GM19324 (cell line): ENCODE measurements at regions not wholly inside any gene's neighbourhood (a gene's known extent, or its start where the extent isn't known, plus 50 kb on each side); places are given as distances from the start of the nearest gene placed in this dataset.

Experiments used
- ATAC-seq: cut with Tn5 transposase; IDR thresholded peaks from one replicate; pipeline ENCODE4 v1.9.1; 2021; ENCODE audit warnings: mild to moderate bottlenecking, moderate library complexity; ENCODE audit not compliant: unreplicated experiment, low FRiP score

DNA sequence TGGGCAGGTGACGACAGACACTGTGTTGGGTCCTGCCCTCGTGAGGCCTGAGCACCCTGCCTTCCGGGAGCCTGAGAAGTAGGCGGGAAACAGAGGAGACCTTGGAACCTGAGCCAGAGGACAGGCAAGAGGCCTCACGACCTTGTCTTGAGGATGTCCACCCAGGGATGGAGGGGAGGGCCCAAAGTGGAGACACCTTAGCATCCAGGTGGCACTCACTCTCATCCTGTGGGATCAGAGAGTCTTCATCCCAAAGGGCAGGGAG, 347.2 kb downstream of the NPHP4 start:
- no peak for ATAC-seq

DNA sequence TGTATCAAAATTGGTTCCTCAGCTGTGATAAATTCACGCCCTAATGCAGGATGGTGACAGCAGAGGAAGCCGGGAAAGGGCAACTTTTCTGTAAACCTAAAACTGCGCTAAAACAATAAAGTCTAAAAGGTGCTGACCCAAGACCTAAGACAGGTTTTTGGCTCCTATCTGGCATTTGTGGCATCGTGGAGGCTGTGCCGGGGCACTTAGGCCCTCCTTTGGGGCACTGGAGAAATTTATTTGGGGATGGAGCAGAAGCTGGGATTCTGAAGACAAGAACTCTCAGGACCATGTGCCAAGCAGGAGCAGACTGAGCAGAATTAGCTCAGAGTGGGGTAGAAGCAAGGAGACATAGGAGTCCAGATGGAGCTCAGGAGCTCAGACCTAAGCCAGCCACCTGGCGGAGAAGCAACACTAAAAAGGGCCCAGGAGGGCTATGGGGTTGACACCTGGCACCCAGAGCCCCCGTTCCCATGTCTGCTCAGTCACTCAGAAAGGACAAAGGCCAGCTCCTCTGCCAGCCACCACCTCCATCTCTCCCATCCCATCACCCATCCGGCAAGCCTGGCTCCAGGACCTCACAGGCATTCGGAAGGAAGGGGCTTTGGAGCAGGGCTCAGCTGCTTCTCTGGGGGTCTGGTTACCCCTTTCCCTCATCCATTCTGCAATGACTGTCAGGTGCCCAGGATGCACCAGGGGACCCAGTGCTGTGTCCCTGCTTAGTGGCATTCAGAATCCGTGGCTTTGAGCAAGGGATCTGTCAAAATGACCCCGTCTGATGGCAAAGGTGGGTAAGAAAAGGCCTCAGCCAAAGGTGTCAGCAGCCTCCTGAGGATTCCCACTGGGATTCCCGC, 347.7 kb downstream of the NPHP4 start:
- ATAC-seq: no peak

DNA sequence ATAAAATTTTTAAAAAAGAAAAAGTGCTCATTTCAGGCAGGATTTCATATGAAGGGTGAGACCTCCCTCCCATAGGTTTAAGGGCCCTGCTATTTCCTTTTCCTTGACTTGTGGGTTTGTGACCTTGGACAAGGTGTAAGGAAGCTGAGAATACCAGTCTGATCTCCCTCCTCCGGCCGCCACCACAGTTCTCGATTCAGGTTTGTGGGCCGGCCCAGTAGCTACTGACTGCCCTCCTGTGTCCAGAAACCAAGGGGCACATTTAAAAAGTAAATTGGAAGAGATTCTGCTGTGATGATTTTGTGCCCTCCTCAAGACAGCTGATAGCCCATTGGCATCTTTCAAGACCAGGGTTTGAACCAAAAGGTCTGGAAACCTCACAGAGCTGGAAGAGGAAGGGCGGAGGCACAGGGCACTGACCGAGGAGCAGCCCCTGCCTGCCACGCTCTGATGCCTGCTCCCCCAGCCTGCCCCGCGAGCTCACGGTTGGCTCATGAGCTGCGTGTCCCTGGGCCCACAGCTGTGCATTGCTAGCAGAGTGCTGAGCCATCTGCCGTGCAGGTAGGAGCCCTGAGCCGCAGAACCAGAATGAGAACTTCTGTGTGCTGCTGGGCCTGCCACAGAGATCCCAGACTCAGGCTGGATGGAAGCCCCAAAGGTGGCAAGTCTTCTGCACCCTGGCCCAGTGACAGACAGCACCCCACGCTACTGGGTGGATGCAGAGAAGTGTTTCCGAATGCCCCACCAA, 348.7 kb downstream of the NPHP4 start:
- ATAC-seq: no peak

GRCh38 chr1:5640845-5641244, 351.4 kb downstream of the NPHP4 start:
- no peak for ATAC-seq

- no peak for ATAC-seq
Observed at GRCh38 chr1:5639106-5639722, 353.0 kb downstream of the NPHP4 start.

- no peak for ATAC-seq
Observed at GRCh38 chr1:5638582-5638981, 353.6 kb downstream of the NPHP4 start.

DNA sequence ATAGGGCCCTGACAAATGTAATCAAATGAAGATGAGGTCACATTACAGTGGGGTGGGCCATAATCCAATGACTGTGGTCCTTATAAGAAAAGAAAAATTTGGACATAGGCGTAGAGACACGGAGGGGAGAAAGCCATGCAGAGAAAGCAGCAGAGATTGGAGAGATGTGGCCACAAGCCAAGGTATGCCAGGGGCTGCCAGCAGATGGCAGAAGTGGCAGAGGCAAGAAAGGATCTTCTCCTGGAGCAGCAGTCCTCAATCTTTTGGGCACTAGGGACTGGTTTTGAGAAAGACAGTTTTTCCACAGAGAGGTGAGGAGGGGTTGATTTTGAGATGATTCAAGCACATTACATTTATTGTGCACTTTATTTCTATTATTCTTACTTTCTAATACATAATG, 355.1 kb downstream of the NPHP4 start:
- ATAC-seq: no peak

DNA sequence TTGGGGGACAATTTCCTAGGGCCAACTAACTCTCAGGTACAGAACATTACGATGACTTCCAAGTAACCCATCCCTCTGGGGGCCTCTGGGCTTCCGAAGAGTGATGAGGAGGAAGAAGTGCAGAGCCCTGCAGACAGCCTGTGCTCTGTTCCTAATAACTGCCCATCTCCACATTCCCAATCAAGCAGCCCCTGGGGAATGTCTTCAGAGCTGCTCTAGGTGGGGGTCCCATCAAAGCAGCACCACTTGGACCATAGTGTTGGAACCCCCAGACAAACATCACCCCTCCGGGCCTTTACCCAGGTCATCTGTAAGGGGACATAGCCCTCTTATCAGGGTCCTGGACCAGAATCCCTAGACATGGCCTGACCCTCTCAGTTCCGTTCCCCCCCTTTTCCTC, 357.3 kb downstream of the NPHP4 start:
- no peak for ATAC-seq

GRCh38 chr1:5632814-5633213, 359.4 kb downstream of the NPHP4 start:
- ATAC-seq: no peak

DNA sequence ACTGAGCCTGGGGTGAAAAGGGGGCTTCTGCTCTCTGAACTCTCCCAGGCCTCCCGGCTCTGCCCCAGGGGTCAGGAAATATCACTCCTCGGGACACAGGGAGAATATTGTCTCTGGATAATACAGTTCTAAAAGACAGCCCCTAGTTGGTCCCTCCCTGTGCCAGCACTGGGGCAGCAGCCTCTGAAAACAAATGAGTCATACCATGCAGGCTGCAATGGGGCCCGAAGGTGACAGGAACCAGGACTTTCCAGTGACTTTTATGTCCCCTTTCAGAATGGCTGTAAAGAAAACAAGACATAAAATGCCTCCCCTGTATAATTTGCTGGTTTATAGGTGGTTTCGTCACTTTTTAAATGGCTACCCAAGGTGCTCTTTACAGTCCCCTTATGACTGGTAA, 360.0 kb downstream of the NPHP4 start:
- ATAC-seq: no peak

DNA sequence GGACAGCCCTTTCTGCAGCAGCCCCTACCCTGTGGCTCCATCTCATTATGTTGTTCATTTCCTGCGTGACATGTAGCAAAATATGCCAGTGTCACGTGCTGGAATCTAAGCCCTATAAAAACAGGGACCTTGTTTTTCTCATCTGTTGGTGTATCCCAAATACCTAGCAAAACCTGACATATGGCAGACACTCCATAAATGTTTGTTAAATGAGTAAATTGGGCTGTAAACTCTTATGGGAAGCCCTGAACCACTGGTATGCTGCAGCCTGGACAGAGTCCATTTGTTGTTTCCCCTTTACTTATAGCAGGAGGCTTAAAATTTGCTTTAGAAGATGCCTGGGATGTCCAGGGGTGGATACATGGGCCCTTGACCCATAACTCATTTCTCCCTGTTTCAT, 363.8 kb downstream of the NPHP4 start:
- ATAC-seq: no peak

- ATAC-seq: no peak
Observed at GRCh38 chr1:5623399-5623798, 368.8 kb downstream of the NPHP4 start.

GRCh38 chr1:5622412-5622811, 369.8 kb downstream of the NPHP4 start:
- no peak for ATAC-seq

GRCh38 chr1:5621692-5622091, 370.5 kb downstream of the NPHP4 start:
- no peak for ATAC-seq

GRCh38 chr1:5620997-5621396, 371.2 kb downstream of the NPHP4 start:
- no peak for ATAC-seq

GRCh38 chr1:5620418-5620817, 371.8 kb downstream of the NPHP4 start:
- ATAC-seq: no peak

DNA sequence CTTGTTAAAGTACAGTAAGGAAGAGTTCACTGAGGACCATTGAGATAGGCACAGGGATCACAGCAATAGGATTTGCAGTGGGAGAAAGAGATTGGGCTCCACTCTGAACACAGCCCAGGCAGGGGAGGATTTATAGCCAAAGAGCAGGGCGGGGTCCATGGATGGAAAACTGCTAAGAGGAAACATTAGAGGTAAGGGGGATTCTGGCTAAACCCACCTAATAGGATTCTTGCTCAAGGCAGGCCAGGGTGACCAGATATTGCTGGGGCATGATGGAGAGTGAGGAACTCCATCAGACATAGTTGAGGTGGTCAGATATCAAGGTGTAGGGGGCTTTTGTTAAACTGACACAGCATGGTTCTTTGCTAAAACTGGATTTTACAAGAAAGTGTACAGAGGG, 372.8 kb downstream of the NPHP4 start:
- no peak for ATAC-seq

GRCh38 chr1:5617546-5617945, 374.7 kb downstream of the NPHP4 start:
- no peak for ATAC-seq

DNA sequence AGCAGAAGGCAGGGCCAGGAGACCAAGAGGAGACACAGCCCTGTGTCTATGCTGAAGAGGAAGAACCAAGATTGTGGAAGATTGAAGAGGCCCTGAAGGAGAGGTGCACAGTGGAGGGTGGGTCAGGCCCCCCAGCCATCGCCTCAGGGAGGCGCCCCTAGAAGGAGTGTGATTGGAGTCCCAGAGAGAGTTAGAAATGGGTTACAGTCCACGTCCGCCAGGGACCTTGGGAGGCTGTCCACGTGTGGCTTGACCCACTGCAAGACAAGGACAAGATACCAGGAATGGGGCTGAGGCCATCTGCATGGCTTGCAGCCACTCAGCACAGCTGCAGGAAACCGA, 375.1 kb downstream of the NPHP4 start:
- ATAC-seq: no peak

GRCh38 chr1:5616366-5617178, 375.7 kb downstream of the NPHP4 start:
- ATAC-seq: no peak

- no peak for ATAC-seq
Observed at GRCh38 chr1:5615076-5615475, 377.1 kb downstream of the NPHP4 start.
